H9 (cell line): ENCODE measurements at regions not wholly inside any gene's neighbourhood (a gene's known extent, or its start where the extent isn't known, plus 50 kb on each side); places are given as distances from the start of the nearest gene placed in this dataset.

Experiments used
- DNase-seq: peaks from one replicate; pipeline ENCODE4 v3.0.0-alpha.2; 2017
- H2AFZ ChIP-seq: one replicate; pipeline ENCODE4 v1.6.1; 2013; ENCODE audit warnings: mild to moderate bottlenecking, low read length, control low read depth, moderate library complexity
- H2AK5ac ChIP-seq: 2 replicates; pipeline ENCODE4 v1.6.1; 2013; ENCODE audit warnings: low read length, control low read depth, mixed read lengths; ENCODE audit not compliant: insufficient read length
- H2BK120ac ChIP-seq: one replicate; pipeline ENCODE4 v1.6.1; 2013; ENCODE audit warnings: low read depth, mild to moderate bottlenecking, low read length, control low read depth, inconsistent platforms; ENCODE audit not compliant: poor library complexity, severe bottlenecking
- H2BK12ac ChIP-seq: 2 replicates; pipeline ENCODE4 v1.6.1; 2013; ENCODE audit warnings: low read length, control low read depth, mixed read lengths, low read depth; ENCODE audit not compliant: insufficient read length
- H2BK15ac ChIP-seq: 2 replicates; pipeline ENCODE4 v1.6.1; 2013; ENCODE audit warnings: low read depth, low read length, control low read depth
- H2BK20ac ChIP-seq: one replicate; pipeline ENCODE4 v1.6.1; 2013; ENCODE audit warnings: low read depth, mild to moderate bottlenecking, low read length, control low read depth, inconsistent platforms; ENCODE audit not compliant: poor library complexity, severe bottlenecking
- H2BK5ac ChIP-seq: 2 replicates; pipeline ENCODE4 v1.6.1; 2013; ENCODE audit warnings: low read length, control low read depth, mixed read lengths; ENCODE audit not compliant: insufficient read length
- H3K14ac ChIP-seq: 2 replicates; pipeline ENCODE4 v1.6.1; 2013; ENCODE audit warnings: low read length, control low read depth; ENCODE audit not compliant: insufficient read depth
- H3K18ac ChIP-seq: 2 replicates; pipeline ENCODE4 v1.6.1; 2013; ENCODE audit warnings: low read depth, mild to moderate bottlenecking, mixed read lengths, low read length, control low read depth; ENCODE audit not compliant: insufficient read length
- H3K23ac ChIP-seq: 2 replicates; pipeline ENCODE4 v1.6.1; 2013; ENCODE audit warnings: low read length, control low read depth, mixed read lengths, low read depth; ENCODE audit not compliant: insufficient read length
- H3K23me2 ChIP-seq: 2 replicates; pipeline ENCODE4 v1.6.1; 2013; ENCODE audit warnings: low read depth, mild to moderate bottlenecking, mixed read lengths, low read length, control low read depth; ENCODE audit not compliant: insufficient read length, poor library complexity, severe bottlenecking
- H3K27ac ChIP-seq: 2 replicates; pipeline ENCODE4 v1.5.1; 2013; ENCODE audit warnings: low read length, control low read depth, mixed read lengths, low read depth; ENCODE audit not compliant: insufficient read length
- H3K27me3 ChIP-seq: 2 replicates; pipeline ENCODE4 v1.6.1; 2013; ENCODE audit warnings: low read length, control low read depth, inconsistent platforms; ENCODE audit not compliant: insufficient read depth
- H3K4ac ChIP-seq: 2 replicates; pipeline ENCODE4 v1.6.1; 2013; ENCODE audit warnings: low read depth, mild to moderate bottlenecking, control low read depth, inconsistent platforms, low read length, moderate library complexity
- H3K4me1 ChIP-seq: 2 replicates; pipeline ENCODE4 v1.6.1; 2013; ENCODE audit warnings: low read length, control low read depth, inconsistent platforms; ENCODE audit not compliant: insufficient read depth
- H3K4me2 ChIP-seq: 2 replicates; pipeline ENCODE4 v1.6.1; 2013; ENCODE audit warnings: low read length, control low read depth, mixed read lengths; ENCODE audit not compliant: insufficient read length, insufficient read depth
- H3K56ac ChIP-seq: 2 replicates; pipeline ENCODE4 v1.6.1; 2013; ENCODE audit warnings: low read depth, mild to moderate bottlenecking, mixed read lengths, low read length, control low read depth; ENCODE audit not compliant: insufficient read length
- H3K79me1 ChIP-seq: 2 replicates; pipeline ENCODE4 v1.6.1; 2013; ENCODE audit warnings: low read depth, mild to moderate bottlenecking, moderate library complexity, low read length, control low read depth, inconsistent platforms; ENCODE audit not compliant: insufficient read depth, poor library complexity, severe bottlenecking
- H3K79me2 ChIP-seq: 2 replicates; pipeline ENCODE4 v1.6.1; 2013; ENCODE audit warnings: low read length, control low read depth, inconsistent platforms; ENCODE audit not compliant: insufficient read depth
- H3K9ac ChIP-seq: 2 replicates; pipeline ENCODE4 v1.6.1; 2013; ENCODE audit warnings: low read length, control low read depth, mixed read lengths; ENCODE audit not compliant: insufficient read length; ENCODE audit errors: extremely low read depth
- H3K9me3 ChIP-seq: one replicate; pipeline ENCODE4 v1.6.1; 2013; ENCODE audit warnings: low read depth, low read length, inconsistent platforms; ENCODE audit not compliant: control insufficient read depth
- H3T11ph ChIP-seq: one replicate; pipeline ENCODE4 v1.6.1; 2013; ENCODE audit warnings: mild to moderate bottlenecking, low read length, control low read depth, inconsistent platforms
- H4K20me1 ChIP-seq: one replicate; pipeline ENCODE4 v1.6.1; 2013; ENCODE audit not compliant: control insufficient read depth, insufficient read length, insufficient read depth
- H4K5ac ChIP-seq: 2 replicates; pipeline ENCODE4 v1.6.1; 2013; ENCODE audit warnings: low read depth, mild to moderate bottlenecking, mixed read lengths, low read length, control low read depth; ENCODE audit not compliant: insufficient read length
- H4K8ac ChIP-seq: replicated peaks from 2 replicates; pipeline ENCODE4 v1.6.1; 2013; ENCODE audit warnings: low read length, control low read depth, mixed read lengths, low read depth; ENCODE audit not compliant: insufficient read length
- H4K91ac ChIP-seq: 2 replicates; pipeline ENCODE4 v1.6.1; 2013; ENCODE audit warnings: low read depth, mild to moderate bottlenecking, moderate library complexity, mixed read lengths, low read length, control low read depth; ENCODE audit not compliant: insufficient read length
- H3K27ac Mint-ChIP-seq, 3 experiments: 2 replicates in 2 of 3; 3 replicates in 1 of 3; pipeline ENCODE4 v1.8.0; 2020 to 2021; ENCODE audit warnings: mixed read lengths in 3 of 3, mild to moderate bottlenecking in 1 of 3, moderate library complexity in 1 of 3
- H3K27me3 Mint-ChIP-seq: 2 replicates; pipeline ENCODE4 v1.8.0; 2021; ENCODE audit warnings: low read depth, mild to moderate bottlenecking, moderate library complexity, mixed read lengths
- H3K36me3 Mint-ChIP-seq, 3 experiments: 2 replicates in 2 of 3; 3 replicates in 1 of 3; pipeline ENCODE4 v1.8.0; 2020 to 2021; ENCODE audit warnings: low read depth in 3 of 3, mixed read lengths in 3 of 3; ENCODE audit not compliant: insufficient read depth in 1 of 3
- H3K4me1 Mint-ChIP-seq, 2 experiments: 2 replicates each; pipeline ENCODE4 v1.8.0; 2020; ENCODE audit warnings: mixed read lengths in 2 of 2
- H3K4me3 Mint-ChIP-seq, 2 experiments: 2 replicates in 1 of 2; 3 replicates in 1 of 2; pipeline ENCODE4 v1.8.0; 2020 to 2021; ENCODE audit warnings: mild to moderate bottlenecking in 2 of 2, mixed read lengths in 2 of 2, moderate library complexity in 1 of 2
- H3K9me3 Mint-ChIP-seq, 2 experiments: 2 replicates in 1 of 2; 3 replicates in 1 of 2; pipeline ENCODE4 v1.8.0; 2020; ENCODE audit warnings: mild to moderate bottlenecking in 2 of 2, mixed read lengths in 2 of 2, moderate library complexity in 1 of 2
- WGBS: extraction: QIAGEN DNeasy Blood & Tissue Kit; methylation state at CpG from one replicate; pipeline ENCODE4 v1.1.7; 2013; ENCODE audit warnings: missing lambda C conversion rate, low lambda C conversion rate, mixed read lengths; ENCODE audit not compliant: insufficient read length; ENCODE audit errors: extremely low coverage; 5-methylcytosine and 5-hydroxymethylcytosine counted together
- TF ChIP-seq, protein P1 (sequence below): fragments of 200-600 bp; sonication (generic); conservative IDR thresholded peaks from 3 replicates; pipeline ENCODE4 v1.8.0; 2021; ENCODE audit warnings: antibody characterized with exemption, mild to moderate bottlenecking

DNA sequence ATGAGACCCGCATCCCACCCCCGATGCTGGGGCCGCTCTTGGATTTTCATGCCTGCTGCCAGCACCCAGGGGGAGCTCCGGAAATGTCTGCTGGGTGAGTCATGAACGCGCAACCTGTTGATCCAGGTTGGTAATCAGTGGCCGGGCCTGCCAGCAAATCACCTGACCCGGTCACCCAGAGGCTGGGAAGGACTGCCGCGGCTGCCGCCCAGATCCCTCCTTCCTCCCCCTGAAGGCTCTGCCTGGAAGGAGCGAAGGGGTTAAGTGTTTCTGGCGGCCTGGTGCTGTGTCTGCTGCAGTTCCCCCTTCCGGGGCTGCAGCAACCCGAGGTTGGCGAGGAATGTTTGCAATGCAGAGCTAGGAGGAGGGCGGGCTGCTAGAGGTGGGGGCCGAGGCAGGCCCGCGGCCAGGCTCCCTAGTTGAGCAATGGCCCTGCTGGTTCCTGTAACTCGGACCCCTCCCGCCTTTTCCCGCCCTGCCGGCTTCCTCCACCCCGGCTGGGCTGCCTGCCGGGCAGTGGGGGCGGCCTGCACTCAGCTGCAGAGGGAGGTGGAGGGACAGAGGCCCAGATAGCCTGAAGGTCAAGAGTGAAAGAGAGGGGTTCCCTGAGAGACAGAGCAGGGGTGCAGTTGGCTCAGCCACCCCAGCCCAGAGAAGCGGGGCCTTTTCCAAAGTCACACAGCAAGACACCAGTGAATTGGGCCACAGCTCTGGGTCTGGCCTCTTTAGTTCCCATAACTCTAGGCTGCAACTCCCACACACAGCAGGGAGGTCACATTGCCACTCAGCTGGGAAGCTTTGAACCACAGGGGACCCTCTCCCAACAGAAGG, 156.3 kb upstream of the IER5L start:
- Histone ChIP-seq H3K27me3 (no peaks in the 10 kb centered on the region), H3K4ac (no peak overlapping the region), H3K18ac (peak overlapping the region; percentile 91), H2BK20ac (no peak overlapping the region), H2BK120ac (no peak overlapping the region), H4K5ac (no peak overlapping the region), H4K20me1 (no peaks in the 10 kb centered on the region), H3K9ac (peak overlapping the region; percentile 11), H3K79me2 (no peaks in the 10 kb centered on the region), H3K14ac (peak overlapping the region; percentile 75), H2BK5ac (peak overlapping the region; percentile 5), H3K23ac (no peak overlapping the region), H2AFZ (no peak overlapping the region), H3K56ac (peak overlapping the region; percentile 9), H2AK5ac (no peak overlapping the region), H2BK15ac (no peak overlapping the region), H3K4me2 (peak overlapping the region; percentile 36), H3K23me2 (peaks cover 3% of the 10 kb centered on the region), H3K27ac (peak overlapping the region; percentile 90), H4K8ac (no peak overlapping the region), H2BK12ac (peak overlapping the region; percentile 84), H3K79me1 (no peaks in the 10 kb centered on the region), H3T11ph (no peak overlapping the region), H4K91ac (peak overlapping the region; percentile 32), H3K9me3 (no peaks in the 10 kb centered on the region), H3K4me1 (peaks cover 8% of the 10 kb centered on the region; the same call in 1 of the 2 replicates)
- TF ChIP-seq, protein P1, sequence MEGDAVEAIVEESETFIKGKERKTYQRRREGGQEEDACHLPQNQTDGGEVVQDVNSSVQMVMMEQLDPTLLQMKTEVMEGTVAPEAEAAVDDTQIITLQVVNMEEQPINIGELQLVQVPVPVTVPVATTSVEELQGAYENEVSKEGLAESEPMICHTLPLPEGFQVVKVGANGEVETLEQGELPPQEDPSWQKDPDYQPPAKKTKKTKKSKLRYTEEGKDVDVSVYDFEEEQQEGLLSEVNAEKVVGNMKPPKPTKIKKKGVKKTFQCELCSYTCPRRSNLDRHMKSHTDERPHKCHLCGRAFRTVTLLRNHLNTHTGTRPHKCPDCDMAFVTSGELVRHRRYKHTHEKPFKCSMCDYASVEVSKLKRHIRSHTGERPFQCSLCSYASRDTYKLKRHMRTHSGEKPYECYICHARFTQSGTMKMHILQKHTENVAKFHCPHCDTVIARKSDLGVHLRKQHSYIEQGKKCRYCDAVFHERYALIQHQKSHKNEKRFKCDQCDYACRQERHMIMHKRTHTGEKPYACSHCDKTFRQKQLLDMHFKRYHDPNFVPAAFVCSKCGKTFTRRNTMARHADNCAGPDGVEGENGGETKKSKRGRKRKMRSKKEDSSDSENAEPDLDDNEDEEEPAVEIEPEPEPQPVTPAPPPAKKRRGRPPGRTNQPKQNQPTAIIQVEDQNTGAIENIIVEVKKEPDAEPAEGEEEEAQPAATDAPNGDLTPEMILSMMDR = no peak; the same call in 2 of the 3 replicates
- peak; percentile 99 for DNase-seq
- Mint-ChIP-seq H3K27ac (peak overlapping the region; percentile 98 to 99 (median 99)), H3K9me3 (peaks cover 5 to 7% of the 10 kb centered on the region in 2 experiments; a peak in 3 of 5 replicates), H3K27me3 (no peaks in the 10 kb centered on the region; the same call in 1 of the 2 replicates), H3K36me3 (peaks cover 0 to 8% (median 7%) of the 10 kb centered on the region in 3 experiments; a peak in 4 of 7 replicates), H3K4me1 (peaks cover 34 to 35% of the 10 kb centered on the region in 2 experiments), H3K4me3 (peak overlapping the region; percentile 53 to 70)
- no CpG with 5 or more reads among the region's 28 CpGs for WGBS
